HCT116 (cell line): ENCODE measurements at regions not wholly inside any gene's neighbourhood (a gene's known extent, or its start where the extent isn't known, plus 50 kb on each side); places are given as distances from the start of the nearest gene placed in this dataset.

Experiments
- ATAC-seq: fragments of 200-7000 bp; cut with Tn5 transposase; 2 replicates; pipeline ENCODE4 v1.9.1; 2020; ENCODE audit warnings: mild to moderate bottlenecking, moderate library complexity
- BruUV-seq: library from RNA; stranded (reverse); fragments of 400-500 nt; replicated peaks from 2 replicates; lab custom pipeline; 2021; lab: Mats Ljungman, UMichigan
- CTCF ChIA-PET: fragments of 300-600 bp; sonication (Branson Sonifier 250); formaldehyde crosslinking; loops from one replicate; lab custom pipeline; 2021; ENCODE audit warnings: antibody characterized with exemption; lab: Charles Lee
- POLR2A ChIA-PET: fragments of 300-600, 350-600 bp; sonication (Branson Sonifier 250); formaldehyde crosslinking; loops from one replicate; lab custom pipeline; 2021; ENCODE audit warnings: antibody characterized with exemption; lab: Charles Lee
- RAD21 ChIA-PET, 2 experiments: fragments of 300-600 bp; sonication (Branson Sonifier 250); formaldehyde crosslinking; loops; one replicate each; lab custom pipeline; 2023; ENCODE audit warnings: low total read pairs in 2 of 2; ENCODE audit not compliant: uncharacterized antibody in 2 of 2, unreplicated experiment in 2 of 2, low non-redundant PET in 1 of 2; lab: Charles Lee
- DNase-seq: peaks from one replicate; pipeline ENCODE4 v3.0.0-alpha.2; 2010; ENCODE audit warnings: low read depth, low spot score
- H2AFZ ChIP-seq: fragments of 200-600 bp; shearing (Covaris generic), sonication (generic); 2 replicates; pipeline ENCODE4 v1.6.1; 2017; ENCODE audit warnings: low read depth, mixed run types, mixed read lengths, antibody characterized with exemption, low read length; ENCODE audit not compliant: poor library complexity, severe bottlenecking
- H3K27ac ChIP-seq: 2 replicates; pipeline ENCODE4 v1.5.1; 2012; ENCODE audit warnings: low read depth, low read length
- H3K27me3 ChIP-seq: fragments of 200-600 bp; sonication (generic); 2 replicates; pipeline ENCODE4 v1.6.1; 2016; ENCODE audit warnings: mixed run types, low read length, mixed read lengths; ENCODE audit not compliant: insufficient read depth
- H3K36me3 ChIP-seq, 2 experiments: fragments of 200-500 bp in 1 of 2; fragments of 200-600 bp in 1 of 2; sonication (Bioruptor generic) in 1 of 2; sonication (generic) in 1 of 2; 2 replicates each; pipeline versions ENCODE4 v1.5.1 to v1.6.1; 2014 to 2016; ENCODE audit warnings: low read length in 2 of 2, inconsistent platforms in 1 of 2, mixed read lengths in 1 of 2, mixed run types in 1 of 2; ENCODE audit not compliant: insufficient read depth in 2 of 2, control insufficient read depth in 1 of 2
- H3K4me1 ChIP-seq, 2 experiments: fragments of 200-600 bp in 1 of 2; sonication (generic) in 1 of 2; 2 replicates each; pipeline versions ENCODE4 v1.5.1 to v1.6.1; 2012 to 2017; ENCODE audit warnings: low read length in 2 of 2, inconsistent platforms in 1 of 2, mild to moderate bottlenecking in 1 of 2, mixed read lengths in 1 of 2, mixed run types in 1 of 2, moderate library complexity in 1 of 2; ENCODE audit not compliant: insufficient read depth in 2 of 2, control insufficient read depth in 1 of 2
- H3K4me2 ChIP-seq: fragments of 200-600 bp; sonication (generic); 2 replicates; pipeline ENCODE4 v1.6.1; 2017; ENCODE audit warnings: mixed run types, low read length, mixed read lengths
- H3K4me3 ChIP-seq, 2 experiments: fragments of 200-600 bp in 1 of 2; sonication (generic) in 1 of 2; replicated peaks in 1 of 2; 2 replicates each; pipeline ENCODE4 v1.5.1; 2011 to 2016; ENCODE audit warnings: low read length in 2 of 2, control low read depth in 1 of 2, low read depth in 1 of 2, mild to moderate bottlenecking in 1 of 2, mixed read lengths in 1 of 2, mixed run types in 1 of 2
- H3K79me2 ChIP-seq: fragments of 200-600 bp; sonication (generic); 2 replicates; pipeline ENCODE4 v1.6.1; 2017; ENCODE audit warnings: mild to moderate bottlenecking, mixed run types, low read length, moderate library complexity, mixed read lengths; ENCODE audit not compliant: insufficient read depth
- H3K9ac ChIP-seq: fragments of 200-600 bp; sonication (generic); 2 replicates; pipeline ENCODE4 v1.6.1; 2016; ENCODE audit warnings: low read length, mixed read lengths
- H3K9me2 ChIP-seq: fragments of 200-600 bp; sonication (generic), shearing (Covaris generic); 2 replicates; pipeline ENCODE4 v1.6.1; 2017; ENCODE audit warnings: mixed run types, mild to moderate bottlenecking, moderate library complexity; ENCODE audit not compliant: insufficient read depth
- H3K9me3 ChIP-seq, 2 experiments: fragments of 200-500 bp in 1 of 2; fragments of 200-600 bp in 1 of 2; sonication (Bioruptor generic) in 1 of 2; sonication (generic) in 1 of 2; 2 replicates each; pipeline ENCODE4 v1.6.1; 2014 to 2017; ENCODE audit warnings: low read length in 2 of 2, mixed read lengths in 2 of 2, inconsistent platforms in 1 of 2, low read depth in 1 of 2, mild to moderate bottlenecking in 1 of 2, mixed run types in 1 of 2, moderate library complexity in 1 of 2; ENCODE audit not compliant: control insufficient read depth in 1 of 2, insufficient read depth in 1 of 2
- H4K20me1 ChIP-seq: fragments of 200-600 bp; sonication (generic), shearing (Covaris generic); 2 replicates; pipeline ENCODE4 v1.6.1; 2017; ENCODE audit warnings: mixed run types, mild to moderate bottlenecking, moderate library complexity; ENCODE audit not compliant: insufficient read depth
- ATF3 ChIP-seq: IDR thresholded peaks from 2 replicates; pipeline ENCODE4 v1.6.1; 2012
- CBX3 ChIP-seq: IDR thresholded peaks from 2 replicates; pipeline ENCODE4 v1.6.1; 2012; ENCODE audit warnings: low read depth
- CTCF ChIP-seq, 3 experiments: fragments of 200-600 bp in 1 of 3; sonication (generic) in 1 of 3; IDR thresholded peaks in 2 of 3; conservative IDR thresholded peaks in 1 of 3; 2 replicates each; pipeline ENCODE4 v1.5.1; 2012 to 2017; ENCODE audit warnings: low read depth in 2 of 3, low read length in 2 of 3, antibody characterized with exemption in 1 of 3, borderline replicate concordance in 1 of 3, control low read depth in 1 of 3, mild to moderate bottlenecking in 1 of 3, mixed read lengths in 1 of 3, mixed run types in 1 of 3, moderate library complexity in 1 of 3; ENCODE audit not compliant: insufficient read depth in 1 of 3
- ELF1 ChIP-seq: IDR thresholded peaks from 2 replicates; pipeline ENCODE4 v1.6.1; 2012; ENCODE audit warnings: low read depth, borderline replicate concordance
- EZH2 ChIP-seq: fragments of 200-600 bp; sonication (generic); IDR thresholded peaks from 2 replicates; pipeline ENCODE4 v1.6.1; 2017; ENCODE audit warnings: antibody characterized with exemption, mixed run types
- EZH2phosphoT487 ChIP-seq: fragments of 200-600 bp; IDR thresholded peaks from 2 replicates; pipeline ENCODE4 v1.6.1; 2018; ENCODE audit warnings: antibody characterized with exemption, borderline replicate concordance
- JUND ChIP-seq: IDR thresholded peaks from 2 replicates; pipeline ENCODE4 v1.6.1; 2012
- MAX ChIP-seq: IDR thresholded peaks from 2 replicates; pipeline ENCODE4 v1.6.1; 2012
- POLR2A ChIP-seq: IDR thresholded peaks from 2 replicates; pipeline ENCODE4 v1.7.0; 2011; ENCODE audit warnings: borderline replicate concordance; ENCODE audit not compliant: insufficient read depth, insufficient read length; ENCODE audit errors: extremely low read depth
- POLR2AphosphoS5 ChIP-seq: IDR thresholded peaks from 2 replicates; pipeline ENCODE4 v1.6.1; 2011; ENCODE audit warnings: mild to moderate bottlenecking, low read depth, low read length, moderate library complexity
- RAD21 ChIP-seq: IDR thresholded peaks from 2 replicates; pipeline ENCODE4 v1.6.1; 2012; ENCODE audit warnings: low read depth, mild to moderate bottlenecking
- SIN3A ChIP-seq: IDR thresholded peaks from 2 replicates; pipeline ENCODE4 v1.6.1; 2012; ENCODE audit warnings: low read depth
- SP1 ChIP-seq: IDR thresholded peaks from 2 replicates; pipeline ENCODE4 v1.6.1; 2012; ENCODE audit warnings: low read depth
- SRF ChIP-seq: IDR thresholded peaks from 2 replicates; pipeline ENCODE4 v1.6.1; 2012; ENCODE audit warnings: low read depth
- TCF7L2 ChIP-seq: IDR thresholded peaks from 2 replicates; pipeline ENCODE4 v1.7.0; 2011; ENCODE audit warnings: borderline replicate concordance, inconsistent platforms; ENCODE audit not compliant: insufficient read depth, insufficient read length; ENCODE audit errors: extremely low read depth
- YY1 ChIP-seq: IDR thresholded peaks from 2 replicates; pipeline ENCODE4 v1.6.1; 2011; ENCODE audit warnings: low read length, low read depth, moderate library complexity, mild to moderate bottlenecking; ENCODE audit not compliant: insufficient replicate concordance; ENCODE audit errors: extremely low read depth
- intact Hi-C: fragments of 100-400 bp; cut with micrococcal nuclease; formaldehyde crosslinking; loops from 2 replicates; pipeline ENCODE4 v1.10.0; 2022

GRCh38 chr14:98219638-98220037 lies 1052.4 kb downstream of the BCL11B start:
- Histone ChIP-seq H3K4me1 (no peaks in the 10 kb centered on the region), H3K36me3 (no peaks in the 10 kb centered on the region), H3K79me2 (no peaks in the 10 kb centered on the region), H3K9ac (no peak overlapping the region), H3K4me3 (no peak overlapping the region), H3K9me3 (peaks cover 0 to 11% of the 10 kb centered on the region in 2 experiments; a peak in 2 of 4 replicates), H3K27ac (no peak overlapping the region), H3K27me3 (no peaks in the 10 kb centered on the region), H4K20me1 (no peaks in the 10 kb centered on the region), H3K4me2 (no peak overlapping the region), H2AFZ (no peak overlapping the region), H3K9me2 (no peaks in the 10 kb centered on the region)
- RAD21 ChIA-PET, result no interaction called here
- CTCF ChIA-PET, result no interaction called here
- POLR2A ChIA-PET, result no interaction called here
- intact Hi-C loops, result no loop called here
- TF ChIP-seq EZH2phosphoT487, result no peak
- no peak for TF ChIP-seq RAD21
- TF ChIP-seq YY1, result no peak
- TF ChIP-seq SP1, result no peak
- TF ChIP-seq MAX, result no peak
- TF ChIP-seq EZH2, result no peak
- TF ChIP-seq CBX3, result no peak
- no peak for TF ChIP-seq SRF
- TF ChIP-seq ATF3, result no peak
- no peak for TF ChIP-seq SIN3A
- TF ChIP-seq ELF1, result no peak
- TF ChIP-seq POLR2A, result no peak
- TF ChIP-seq POLR2AphosphoS5, result no peak
- no peak for TF ChIP-seq JUND
- TF ChIP-seq TCF7L2, result no peak
- no peak for TF ChIP-seq CTCF (IDR thresholded peaks at IDR 0.05 in 2 of 3, conservative IDR thresholded peaks at IDR 0.05 in 1 of 3; ENCODE audit: borderline replicate concordance in 1 of 3, insufficient read depth in 1 of 3, low read depth in 2 of 3, low read length in 2 of 3)
- no TSS peak for BruUV-seq
- DNase-seq (no peak), ATAC-seq (no peak)
